Neural progenitor cell (in vitro differentiated cells): ENCODE measurements at regions not wholly inside any gene's neighbourhood (a gene's known extent, or its start where the extent isn't known, plus 50 kb on each side); places are given as distances from the start of the nearest gene placed in this dataset.

Experiments used
- DNase-seq: peaks from one replicate; pipeline ENCODE4 v3.0.0-alpha.2; 2016; ENCODE audit warnings: low spot score
- H2AFZ ChIP-seq: fragments of 200-600 bp; sonication (generic); replicated peaks from 2 replicates; pipeline ENCODE4 v1.6.1; 2016; ENCODE audit warnings: antibody characterized with exemption
- H3F3A ChIP-seq: fragments of 200-600 bp; sonication (generic); 2 replicates; pipeline ENCODE4 v1.6.1; 2016; ENCODE audit warnings: antibody characterized with exemption, low read depth
- H3K27ac ChIP-seq: fragments of 200-600 bp; sonication (generic); 2 replicates; pipeline ENCODE4 v1.5.1; 2016; ENCODE audit warnings: mild to moderate bottlenecking
- H3K27me3 ChIP-seq: fragments of 200-600 bp; sonication (generic); 2 replicates; pipeline ENCODE4 v1.6.1; 2016; ENCODE audit warnings: mild to moderate bottlenecking, moderate library complexity
- H3K36me3 ChIP-seq: fragments of 200-600 bp; sonication (generic); 2 replicates; pipeline ENCODE4 v1.5.1; 2016
- H3K4me1 ChIP-seq: fragments of 200-600 bp; sonication (generic); 2 replicates; pipeline ENCODE4 v1.6.1; 2016; ENCODE audit warnings: mixed run types
- H3K4me2 ChIP-seq: fragments of 200-600 bp; sonication (generic); 2 replicates; pipeline ENCODE4 v1.6.1; 2016
- H3K4me3 ChIP-seq: fragments of 200-600 bp; sonication (generic); 2 replicates; pipeline ENCODE4 v1.5.1; 2016
- H3K79me2 ChIP-seq: fragments of 200-600 bp; sonication (generic); 2 replicates; pipeline ENCODE4 v1.6.1; 2016; ENCODE audit warnings: low read depth
- H3K9ac ChIP-seq: fragments of 200-600 bp; sonication (generic); 2 replicates; pipeline ENCODE4 v1.6.1; 2016
- H3K9me3 ChIP-seq: fragments of 200-600 bp; sonication (generic); 2 replicates; pipeline ENCODE4 v1.5.1; 2016; ENCODE audit warnings: low read depth
- H4K20me1 ChIP-seq: fragments of 200-600 bp; sonication (generic); 2 replicates; pipeline ENCODE4 v1.6.1; 2016; ENCODE audit warnings: low read depth
- H3K27ac Mint-ChIP-seq: 3 replicates; pipeline ENCODE4 v1.8.0; 2021; ENCODE audit warnings: mixed read lengths
- H3K27me3 Mint-ChIP-seq: 2 replicates; pipeline ENCODE4 v1.8.0; 2022; ENCODE audit warnings: low read depth, mild to moderate bottlenecking, inconsistent platforms, moderate library complexity, mixed read lengths; ENCODE audit not compliant: insufficient read depth
- H3K36me3 Mint-ChIP-seq: 3 replicates; pipeline ENCODE4 v1.8.0; 2021; ENCODE audit warnings: mixed read lengths
- H3K4me1 Mint-ChIP-seq: 3 replicates; pipeline ENCODE4 v1.8.0; 2021; ENCODE audit warnings: mixed read lengths
- H3K4me3 Mint-ChIP-seq: 3 replicates; pipeline ENCODE4 v1.8.0; 2021; ENCODE audit warnings: mild to moderate bottlenecking, moderate library complexity, mixed read lengths
- H3K9me3 Mint-ChIP-seq: 3 replicates; pipeline ENCODE4 v1.8.0; 2020; ENCODE audit warnings: mixed read lengths
- CTCF ChIP-seq: fragments of 200-600 bp; sonication (generic); IDR thresholded peaks from 2 replicates; pipeline ENCODE4 v1.5.1; 2017; ENCODE audit warnings: antibody characterized with exemption, mild to moderate bottlenecking
- EZH2 ChIP-seq: fragments of 200-600 bp; sonication (generic); IDR thresholded peaks from 2 replicates; pipeline ENCODE4 v1.6.1; 2017; ENCODE audit warnings: antibody characterized with exemption, mild to moderate bottlenecking, moderate library complexity
- EZH2phosphoT487 ChIP-seq: fragments of 200-600 bp; sonication (generic); IDR thresholded peaks from 2 replicates; pipeline ENCODE4 v1.6.1; 2017; ENCODE audit warnings: antibody characterized with exemption

GRCh38 chrX:34299451-34299967 is 167.4 kb upstream of the FAM47A start:
- Histone ChIP-seq H3K27me3 (no peaks in the 10 kb centered on the region), H3K4me1 (no peaks in the 10 kb centered on the region), H4K20me1 (no peaks in the 10 kb centered on the region), H3K36me3 (no peaks in the 10 kb centered on the region), H3F3A (no peaks in the 10 kb centered on the region), H3K4me2 (no peak overlapping the region), H3K79me2 (no peaks in the 10 kb centered on the region), H3K4me3 (no peak overlapping the region), H3K9me3 (no peaks in the 10 kb centered on the region), H2AFZ (no peak overlapping the region), H3K9ac (no peak overlapping the region), H3K27ac (no peak overlapping the region)
- no peak for DNase-seq
- Mint-ChIP-seq H3K27ac (no peak overlapping the region), H3K27me3 (no peaks in the 10 kb centered on the region), H3K4me1 (no peaks in the 10 kb centered on the region), H3K4me3 (no peak overlapping the region), H3K9me3 (peaks cover 2% of the 10 kb centered on the region), H3K36me3 (no peaks in the 10 kb centered on the region)
- TF ChIP-seq EZH2, result no peak
- TF ChIP-seq CTCF, result no peak
- TF ChIP-seq EZH2phosphoT487, result no peak

- Histone ChIP-seq H4K20me1 (no peaks in the 10 kb centered on the region), H3K9ac (no peak overlapping the region), H3K27me3 (no peaks in the 10 kb centered on the region), H3K9me3 (no peaks in the 10 kb centered on the region), H3F3A (no peaks in the 10 kb centered on the region), H3K27ac (no peak overlapping the region), H3K4me2 (no peak overlapping the region), H2AFZ (no peak overlapping the region), H3K4me1 (no peaks in the 10 kb centered on the region), H3K79me2 (no peaks in the 10 kb centered on the region), H3K36me3 (no peaks in the 10 kb centered on the region), H3K4me3 (no peak overlapping the region)
- no peak overlapping the region for H3K4me3 Mint-ChIP-seq
- H3K36me3 Mint-ChIP-seq, result no peaks in the 10 kb centered on the region
- TF ChIP-seq CTCF, result no peak
- no peak for TF ChIP-seq EZH2
- no peak for TF ChIP-seq EZH2phosphoT487
- peaks cover 6% of the 10 kb centered on the region for H3K9me3 Mint-ChIP-seq
- no peak overlapping the region for H3K27ac Mint-ChIP-seq
- H3K27me3 Mint-ChIP-seq, result no peaks in the 10 kb centered on the region
- H3K4me1 Mint-ChIP-seq, result no peaks in the 10 kb centered on the region
- DNase-seq, result no peak
These were observed 162.6 kb upstream of the FAM47A start for GRCh38 chrX:34294665-34295064.

- Mint-ChIP-seq H3K36me3 (no peaks in the 10 kb centered on the region), H3K27ac (no peak overlapping the region), H3K4me3 (no peak overlapping the region), H3K27me3 (no peaks in the 10 kb centered on the region), H3K9me3 (no peaks in the 10 kb centered on the region), H3K4me1 (no peaks in the 10 kb centered on the region)
- H3K27me3 ChIP-seq, result no peaks in the 10 kb centered on the region
- TF ChIP-seq EZH2 (no peak), EZH2phosphoT487 (no peak), CTCF (no peak)
- H2AFZ ChIP-seq, result no peak overlapping the region
- no peaks in the 10 kb centered on the region for H3K4me1 ChIP-seq
- no peak overlapping the region for H3K4me3 ChIP-seq
- no peaks in the 10 kb centered on the region for H3K36me3 ChIP-seq
- no peak for DNase-seq
- H3K9me3 ChIP-seq, result no peaks in the 10 kb centered on the region
- no peaks in the 10 kb centered on the region for H3F3A ChIP-seq
- H3K27ac ChIP-seq, result no peak overlapping the region
- H3K79me2 ChIP-seq, result no peaks in the 10 kb centered on the region
- H3K9ac ChIP-seq, result no peak overlapping the region
- H3K4me2 ChIP-seq, result no peak overlapping the region
- H4K20me1 ChIP-seq, result no peaks in the 10 kb centered on the region
These were observed 156.7 kb upstream of the FAM47A start for GRCh38 chrX:34288782-34289181.
